ENCODE measurements at regions not wholly inside any gene's neighbourhood (a gene's known extent, or its start where the extent isn't known, plus 50 kb on each side); places are given as distances from the start of the nearest gene placed in this dataset.

DNA sequence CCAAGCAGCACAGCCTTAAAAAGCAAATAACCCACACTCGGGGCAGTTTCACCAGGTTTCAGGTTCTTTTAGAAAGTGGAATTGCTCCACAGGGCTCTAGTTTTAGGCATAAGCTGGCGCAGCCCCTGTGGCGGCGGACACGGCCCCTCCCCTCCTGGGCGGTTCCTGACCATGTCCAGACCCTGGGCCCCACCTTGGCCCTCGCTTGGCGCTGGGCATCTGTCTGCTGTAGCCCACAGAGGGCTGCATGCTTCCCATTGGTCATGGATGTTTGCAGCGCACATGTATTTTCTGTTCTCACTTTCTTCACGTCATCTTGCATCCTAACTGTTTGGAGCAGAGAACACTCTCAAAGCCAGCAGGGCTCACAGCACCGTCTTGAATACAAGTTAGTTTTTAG, 244.3 kb downstream of the BRD1 start:
- TF ChIP-seq CTCF (IDR thresholded peaks at IDR 0.05; ENCODE audit: insufficient read depth, low read length, poor library complexity, severe bottlenecking) (no peak), EZH2phosphoT487 (conservative IDR thresholded peaks at IDR 0.05; ENCODE audit: low read length) (no peak)
